A673 (cell line): ENCODE measurements at regions not wholly inside any gene's neighbourhood (a gene's known extent, or its start where the extent isn't known, plus 50 kb on each side); places are given as distances from the start of the nearest gene placed in this dataset.

Experiments
- EZH2 ChIP-seq: fragments of 200-600 bp; sonication (generic); IDR thresholded peaks from 2 replicates; pipeline ENCODE4 v1.6.1; 2017; ENCODE audit warnings: borderline replicate concordance, low read depth, mild to moderate bottlenecking, mixed read lengths, antibody characterized with exemption, low read length; ENCODE audit not compliant: poor library complexity, severe bottlenecking
- TF ChIP-seq, protein P1 (sequence below): fragments of 300-800, 200-600 bp; sonication (generic); conservative IDR thresholded peaks from 2 replicates; pipeline ENCODE4 v1.5.1; 2017; ENCODE audit warnings: low read depth, mild to moderate bottlenecking, antibody characterized with exemption, low read length, moderate library complexity, mixed read lengths

GRCh38 chr10:21314111-21314626, 211.3 kb downstream of the SKIDA1 start:
- TF ChIP-seq EZH2, result no peak
- TF ChIP-seq, protein P1, sequence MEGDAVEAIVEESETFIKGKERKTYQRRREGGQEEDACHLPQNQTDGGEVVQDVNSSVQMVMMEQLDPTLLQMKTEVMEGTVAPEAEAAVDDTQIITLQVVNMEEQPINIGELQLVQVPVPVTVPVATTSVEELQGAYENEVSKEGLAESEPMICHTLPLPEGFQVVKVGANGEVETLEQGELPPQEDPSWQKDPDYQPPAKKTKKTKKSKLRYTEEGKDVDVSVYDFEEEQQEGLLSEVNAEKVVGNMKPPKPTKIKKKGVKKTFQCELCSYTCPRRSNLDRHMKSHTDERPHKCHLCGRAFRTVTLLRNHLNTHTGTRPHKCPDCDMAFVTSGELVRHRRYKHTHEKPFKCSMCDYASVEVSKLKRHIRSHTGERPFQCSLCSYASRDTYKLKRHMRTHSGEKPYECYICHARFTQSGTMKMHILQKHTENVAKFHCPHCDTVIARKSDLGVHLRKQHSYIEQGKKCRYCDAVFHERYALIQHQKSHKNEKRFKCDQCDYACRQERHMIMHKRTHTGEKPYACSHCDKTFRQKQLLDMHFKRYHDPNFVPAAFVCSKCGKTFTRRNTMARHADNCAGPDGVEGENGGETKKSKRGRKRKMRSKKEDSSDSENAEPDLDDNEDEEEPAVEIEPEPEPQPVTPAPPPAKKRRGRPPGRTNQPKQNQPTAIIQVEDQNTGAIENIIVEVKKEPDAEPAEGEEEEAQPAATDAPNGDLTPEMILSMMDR, result no peak
